NCI-H1694 treated with DMSO at 0.1 percent for 48 hours (cell line): ENCODE measurements at regions not wholly inside any gene's neighbourhood (a gene's known extent, or its start where the extent isn't known, plus 50 kb on each side); places are given as distances from the start of the nearest gene placed in this dataset.
"Not testable (repeated sequence)": the region's sequence is repeated elsewhere in the genome, so short reads cannot be mapped to it uniquely, and the experiment has no call there.

Experiments
- DNase-seq: peaks from one replicate; lab custom pipeline; 2025; lab: John Stamatoyannopoulos, UW

GRCh38 chr20:12946789-12947188 is 62.0 kb upstream of the SPTLC3 start:
- no peak for DNase-seq

GRCh38 chr20:12947691-12948090 is 61.1 kb upstream of the SPTLC3 start:
- no peak for DNase-seq

- DNase-seq, result no peak
Observed at GRCh38 chr20:12949429-12949980, 59.3 kb upstream of the SPTLC3 start.

DNA sequence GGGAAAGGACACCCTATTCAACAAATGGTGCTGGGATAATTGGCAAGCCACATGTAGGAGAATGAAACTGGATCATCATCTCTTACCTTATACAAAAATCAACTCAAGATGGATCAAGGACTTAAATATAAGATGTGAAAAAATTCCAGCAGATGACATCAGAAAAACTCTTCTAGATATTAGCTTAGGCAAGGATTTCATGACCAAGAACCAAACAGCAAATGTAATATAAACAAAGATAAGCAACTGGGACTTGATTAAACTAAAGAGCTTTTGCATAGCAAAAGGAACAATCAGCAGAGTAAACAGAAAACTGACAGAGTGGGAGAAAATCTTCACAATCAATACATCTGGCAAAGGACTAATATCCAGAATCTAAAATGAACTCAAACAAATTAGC is 54.5 kb upstream of the SPTLC3 start:
- not testable (repeated sequence) for DNase-seq

GRCh38 chr20:12955611-12956010 is 53.2 kb upstream of the SPTLC3 start:
- DNase-seq, result no peak

GRCh38 chr20:12956303-12956702 is 52.5 kb upstream of the SPTLC3 start:
- no peak for DNase-seq

DNA sequence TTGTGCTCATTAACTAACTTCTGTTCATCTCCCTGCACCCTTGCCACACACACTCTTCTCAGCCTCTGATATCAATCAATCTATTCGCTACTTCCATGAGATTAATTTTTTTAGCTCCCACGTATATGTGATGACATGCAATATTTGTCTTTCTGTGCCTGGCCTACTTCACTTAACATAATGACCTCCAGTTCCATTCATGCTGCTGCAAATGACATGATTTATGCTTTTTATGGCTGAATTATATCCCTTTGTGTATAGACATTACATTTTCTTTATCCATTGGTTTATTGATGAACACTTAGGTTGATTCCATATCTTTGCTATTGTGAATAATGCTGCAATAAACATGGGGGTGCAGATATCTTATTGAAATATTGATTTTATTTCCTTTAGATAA is 50.8 kb upstream of the SPTLC3 start:
- no peak for DNase-seq
